ENCODE measurements at regions not wholly inside any gene's neighbourhood (a gene's known extent, or its start where the extent isn't known, plus 50 kb on each side); places are given as distances from the start of the nearest gene placed in this dataset.
"Not testable (repeated sequence)": the region's sequence is repeated elsewhere in the genome, so short reads cannot be mapped to it uniquely, and the experiment has no call there.

DNA sequence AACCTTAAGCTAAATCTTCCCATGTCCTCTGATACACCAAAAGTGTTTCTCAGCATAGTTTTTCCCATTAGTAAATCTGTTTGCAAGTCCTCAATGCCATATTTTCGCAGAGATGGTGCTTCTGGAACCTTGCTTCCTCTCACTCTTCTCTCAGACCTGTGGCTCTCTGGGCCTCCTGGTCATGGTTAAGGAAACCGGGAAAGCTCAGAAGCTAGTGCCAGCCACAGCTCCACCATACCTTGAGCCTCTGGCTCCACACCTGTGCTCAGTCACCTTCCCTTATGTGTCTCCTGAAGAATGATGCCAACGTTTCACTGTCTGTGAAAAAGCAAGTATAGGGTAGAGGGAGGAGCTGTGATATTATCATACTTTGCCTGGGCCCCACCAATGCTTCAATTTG lies 149.6 kb downstream of the CYP26A1 start:
- no peak for ATAC-seq
- H3K9me3 Mint-ChIP-seq (ENCODE audit: low read depth): no peaks in the 10 kb centered on the region
- intact Hi-C loops (cut with DNase I, micrococcal nuclease): no loop called here
- H3K4me3 Mint-ChIP-seq: no peak overlapping the region
- no peaks in the 10 kb centered on the region for H3K36me3 Mint-ChIP-seq (ENCODE audit: low read depth)
- no peak overlapping the region for H3K27ac Mint-ChIP-seq
- H3K4me1 Mint-ChIP-seq: no peaks in the 10 kb centered on the region
- DNase-seq: no peak
- POLR2A ChIA-PET: no interaction called here
- CTCF ChIA-PET: interaction anchor here (1.2 kb wide), 1 partner anchor 18 kb away, joined by 3 read pairs; no protein-coding TSS in a partner anchor
- H3K27me3 Mint-ChIP-seq: peaks cover 4% of the 10 kb centered on the region

DNA sequence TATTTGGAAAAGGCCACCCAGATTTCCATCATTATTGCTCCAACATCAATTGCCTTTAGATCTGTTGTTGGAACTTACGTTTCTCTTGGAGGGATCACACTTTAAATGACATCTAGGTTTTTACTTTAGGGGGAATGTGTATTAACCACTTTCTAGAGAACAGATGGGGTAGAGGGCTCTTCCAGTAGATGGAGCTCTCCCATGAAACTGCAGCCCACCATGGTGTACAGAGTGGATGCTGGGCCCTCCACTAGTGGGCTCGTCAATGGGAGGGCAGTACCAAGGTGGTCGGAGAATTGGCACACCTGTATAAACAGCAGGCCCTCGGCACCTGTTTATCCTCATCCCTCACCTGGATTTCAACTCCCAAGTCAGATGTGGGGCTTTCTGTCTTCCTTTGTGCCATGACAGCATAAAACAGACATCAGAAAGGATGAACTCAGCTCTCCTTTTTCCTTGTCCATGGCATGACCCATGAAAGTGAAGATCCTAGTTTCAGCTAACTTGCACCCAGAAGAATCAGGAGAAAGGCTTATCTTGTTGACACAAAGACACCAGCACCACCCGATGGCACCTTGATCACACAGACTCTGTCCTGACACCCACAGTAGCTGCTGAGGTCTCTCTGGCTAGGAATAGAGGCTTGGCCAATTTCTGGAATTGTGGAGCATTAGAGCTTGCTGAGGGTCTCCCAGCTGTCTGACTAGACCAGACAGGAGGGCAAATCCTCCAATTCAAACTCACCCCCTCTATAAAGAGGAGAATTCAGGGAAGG lies 150.5 kb downstream of the CYP26A1 start:
- Mint-ChIP-seq H3K9me3 (ENCODE audit: low read depth) (no peaks in the 10 kb centered on the region), H3K36me3 (ENCODE audit: low read depth) (no peaks in the 10 kb centered on the region), H3K27ac (no peak overlapping the region), H3K27me3 (peaks cover 4% of the 10 kb centered on the region), H3K4me3 (no peak overlapping the region), H3K4me1 (no peaks in the 10 kb centered on the region)
- intact Hi-C loops (cut with DNase I, micrococcal nuclease): no loop called here
- ChIA-PET POLR2A (no interaction called here), CTCF (interaction anchor here (1.2 kb wide), 1 partner anchor 17 kb away, joined by 3 read pairs; no protein-coding TSS in a partner anchor)
- ATAC-seq (no peak), DNase-seq (no peak)

DNA sequence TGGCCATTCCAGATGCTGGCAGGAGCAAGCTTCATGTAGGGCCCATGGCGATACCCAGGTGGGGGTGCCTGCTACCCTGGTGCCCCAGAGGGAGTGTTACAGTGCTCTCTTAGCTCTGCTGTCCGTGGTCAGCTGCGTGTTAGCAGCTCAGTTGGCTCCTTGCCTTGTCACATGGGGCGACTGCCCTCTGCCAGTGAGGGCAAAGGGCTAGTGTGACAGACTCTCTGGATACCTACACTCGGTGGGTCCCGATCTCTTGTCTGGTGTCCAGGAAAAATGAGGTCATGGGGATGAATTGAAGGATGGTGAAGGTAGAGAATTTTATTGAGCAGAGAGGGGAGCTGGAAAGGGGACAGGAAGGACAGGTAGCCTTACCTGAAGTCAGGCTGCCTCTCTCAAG lies 152.2 kb downstream of the CYP26A1 start:
- intact Hi-C loops (cut with DNase I, micrococcal nuclease): no loop called here
- Mint-ChIP-seq H3K9me3 (ENCODE audit: low read depth) (no peaks in the 10 kb centered on the region), H3K4me3 (no peak overlapping the region), H3K27me3 (peaks cover 2% of the 10 kb centered on the region), H3K4me1 (no peaks in the 10 kb centered on the region), H3K36me3 (ENCODE audit: low read depth) (no peaks in the 10 kb centered on the region), H3K27ac (no peak overlapping the region)
- CTCF ChIA-PET: no interaction called here
- POLR2A ChIA-PET: no interaction called here
- DNase-seq (no peak), ATAC-seq (no peak)

DNA sequence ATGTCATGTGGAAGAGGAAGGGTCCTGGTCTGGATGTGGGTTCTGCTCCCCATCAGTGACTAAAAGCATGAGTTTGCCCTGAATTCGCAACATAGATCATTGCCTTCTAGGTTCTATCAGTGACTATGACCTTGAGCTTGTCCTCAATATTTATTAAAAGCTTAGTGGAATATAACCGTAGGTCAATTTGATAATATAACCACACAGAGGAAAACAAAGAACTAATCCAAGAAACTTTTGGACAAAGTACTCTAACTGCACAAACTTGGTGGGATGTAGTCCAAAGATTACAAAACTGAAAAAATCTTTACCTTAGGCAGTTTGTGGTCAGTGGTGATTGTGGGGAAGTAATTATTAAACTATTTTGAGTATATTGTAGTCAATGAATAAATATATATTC lies 152.9 kb downstream of the CYP26A1 start:
- POLR2A ChIA-PET: no interaction called here
- no peak overlapping the region for H3K27ac Mint-ChIP-seq
- ATAC-seq (no peak), DNase-seq (no peak)
- H3K4me1 Mint-ChIP-seq: no peaks in the 10 kb centered on the region
- peaks cover 2% of the 10 kb centered on the region for H3K27me3 Mint-ChIP-seq
- CTCF ChIA-PET: no interaction called here
- intact Hi-C loops (cut with DNase I, micrococcal nuclease): no loop called here
- H3K4me3 Mint-ChIP-seq: no peak overlapping the region
- H3K9me3 Mint-ChIP-seq (ENCODE audit: low read depth): no peaks in the 10 kb centered on the region
- H3K36me3 Mint-ChIP-seq (ENCODE audit: low read depth): no peaks in the 10 kb centered on the region

DNA sequence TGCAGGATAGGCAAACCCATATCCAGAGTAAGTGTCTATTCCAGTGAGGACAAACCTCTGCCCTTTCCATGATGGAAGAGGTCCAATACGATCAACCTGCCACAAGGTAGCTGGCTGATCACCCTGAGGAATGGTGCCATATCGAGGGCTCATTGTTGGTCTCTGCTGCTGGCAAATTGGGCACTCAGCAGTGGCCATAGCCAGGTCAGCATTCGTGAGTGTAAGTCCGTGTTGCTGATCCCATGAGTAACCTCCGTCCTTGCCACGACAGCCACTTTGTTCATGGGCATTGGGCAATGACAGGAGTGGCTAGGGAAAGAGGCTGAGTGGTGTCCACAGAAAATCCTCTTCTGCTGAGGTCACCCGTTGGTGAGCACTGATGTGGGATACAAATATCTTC lies 156.9 kb downstream of the CYP26A1 start:
- ATAC-seq; H3K4me1 Mint-ChIP-seq; H3K27ac Mint-ChIP-seq; POLR2A ChIA-PET; intact Hi-C loops (cut with DNase I, micrococcal nuclease); CTCF ChIA-PET; H3K4me3 Mint-ChIP-seq; H3K36me3 Mint-ChIP-seq (ENCODE audit: low read depth); DNase-seq; H3K27me3 Mint-ChIP-seq; H3K9me3 Mint-ChIP-seq (ENCODE audit: low read depth): not testable (repeated sequence)

DNA sequence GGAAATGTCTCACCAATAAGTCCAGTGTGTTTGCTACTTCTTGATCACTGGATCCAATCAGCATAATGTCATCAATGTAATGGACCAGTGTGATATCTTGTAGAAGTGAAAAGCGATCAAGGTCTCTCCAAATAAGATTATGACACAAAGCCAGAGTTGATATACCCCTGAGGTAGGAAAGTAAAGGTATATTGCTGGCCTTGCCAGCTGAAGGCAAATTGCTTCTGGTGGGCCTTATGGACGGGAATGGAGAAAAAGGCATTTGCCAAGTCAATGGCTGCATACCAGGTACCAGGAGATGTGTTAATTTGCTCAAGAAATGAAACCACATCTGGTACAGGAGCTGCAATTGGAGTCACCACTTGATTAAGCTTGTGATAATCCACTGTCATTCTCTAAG lies 158.5 kb downstream of the CYP26A1 start:
- DNase-seq, CTCF ChIA-PET, POLR2A ChIA-PET: not testable (repeated sequence)

DNA sequence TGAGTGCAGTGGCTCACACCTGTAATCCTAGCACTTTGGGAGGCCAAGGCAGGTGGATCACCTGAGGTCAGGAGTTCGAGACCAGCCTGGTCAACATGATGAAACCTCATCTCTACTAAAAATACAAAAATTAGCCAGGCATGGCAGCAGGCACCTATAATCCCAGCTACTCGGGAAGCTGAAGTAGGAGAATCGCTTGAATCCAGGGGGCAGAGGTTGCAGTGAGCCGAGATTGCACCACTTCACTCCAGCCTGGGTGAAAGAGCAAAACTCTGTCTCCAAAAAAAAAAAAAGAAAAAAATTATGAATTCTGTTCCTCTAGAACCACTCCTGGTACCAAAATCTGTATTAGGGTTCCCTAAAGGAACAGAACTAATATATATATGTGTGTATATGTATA lies 161.2 kb downstream of the CYP26A1 start:
- H3K27me3 Mint-ChIP-seq; DNase-seq; ATAC-seq; H3K4me3 Mint-ChIP-seq; intact Hi-C loops (cut with DNase I, micrococcal nuclease); H3K27ac Mint-ChIP-seq; POLR2A ChIA-PET; H3K36me3 Mint-ChIP-seq (ENCODE audit: low read depth); CTCF ChIA-PET; H3K9me3 Mint-ChIP-seq (ENCODE audit: low read depth); H3K4me1 Mint-ChIP-seq: not testable (repeated sequence)

More for the DNA sequence above, 158.5 kb downstream of the CYP26A1 start:
- ATAC-seq; H3K27me3 Mint-ChIP-seq; H3K4me3 Mint-ChIP-seq; intact Hi-C loops (cut with DNase I, micrococcal nuclease); H3K27ac Mint-ChIP-seq; H3K4me1 Mint-ChIP-seq; H3K36me3 Mint-ChIP-seq (ENCODE audit: low read depth); H3K9me3 Mint-ChIP-seq (ENCODE audit: low read depth): not testable (repeated sequence)

DNA sequence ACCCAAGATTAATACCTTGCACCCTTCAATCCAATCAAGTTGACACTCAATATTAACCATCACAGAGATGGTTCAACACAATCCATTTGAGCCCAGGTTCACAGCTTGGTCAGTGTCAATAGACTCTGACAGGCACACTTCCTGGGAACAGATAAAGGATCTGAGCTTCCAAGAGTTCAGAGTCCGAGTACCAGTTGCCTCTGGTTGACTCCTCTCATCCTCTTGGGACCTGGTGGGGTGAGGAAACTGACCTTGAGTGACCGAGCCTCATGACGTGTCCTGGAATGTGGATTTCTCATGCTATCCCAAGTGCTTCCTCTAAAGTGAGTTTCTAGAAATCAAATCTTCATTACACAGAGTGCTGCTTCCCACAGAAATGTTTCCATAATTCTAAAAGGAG lies 162.0 kb downstream of the CYP26A1 start:
- CTCF ChIA-PET: no interaction called here
- H3K4me1 Mint-ChIP-seq: no peaks in the 10 kb centered on the region

DNA sequence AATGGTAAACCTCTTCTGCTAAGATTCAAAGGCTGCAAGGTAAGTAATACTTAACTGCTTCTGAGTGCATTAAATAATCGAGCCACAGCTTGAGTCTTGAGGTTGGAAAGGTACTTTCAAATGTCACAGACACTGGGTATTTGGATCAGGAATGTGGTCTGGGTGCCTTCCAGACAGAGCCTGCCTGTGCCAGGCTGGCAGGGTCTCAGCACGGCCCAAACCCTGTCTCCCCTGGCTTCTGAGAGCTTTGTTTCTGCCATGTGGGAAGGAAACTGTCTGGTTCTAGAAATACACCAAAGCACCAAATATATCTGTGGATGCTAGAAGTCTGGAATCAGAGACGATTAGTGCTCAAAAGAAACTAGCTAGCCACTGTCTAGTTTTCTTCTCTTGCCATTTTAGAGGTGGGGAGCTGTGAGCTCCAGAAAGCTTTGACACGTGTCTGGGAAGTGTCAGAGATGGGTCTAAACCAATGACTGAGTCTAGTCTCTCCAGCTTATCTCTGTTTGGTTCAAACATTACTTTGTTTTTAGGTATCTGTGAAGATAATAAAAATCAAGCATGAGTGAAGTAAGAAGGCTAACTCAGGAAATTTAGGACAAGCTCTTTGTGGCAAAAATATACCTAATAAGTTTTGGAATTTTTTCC lies 162.8 kb downstream of the CYP26A1 start:
- Mint-ChIP-seq H3K4me1 (no peaks in the 10 kb centered on the region), H3K4me3 (no peak overlapping the region), H3K27me3 (peaks cover 5% of the 10 kb centered on the region), H3K27ac (no peak overlapping the region), H3K9me3 (ENCODE audit: low read depth) (no peaks in the 10 kb centered on the region), H3K36me3 (ENCODE audit: low read depth) (no peaks in the 10 kb centered on the region)
- ChIA-PET CTCF (no interaction called here), POLR2A (no interaction called here)
- intact Hi-C loops (cut with DNase I, micrococcal nuclease): no loop called here
- ATAC-seq (no peak), DNase-seq (no peak)

More for the DNA sequence above, 162.0 kb downstream of the CYP26A1 start:
- ATAC-seq (no peak), DNase-seq (no peak)
- H3K27me3 Mint-ChIP-seq: peaks cover 5% of the 10 kb centered on the region
- no peak overlapping the region for H3K4me3 Mint-ChIP-seq
- POLR2A ChIA-PET: no interaction called here
- no peak overlapping the region for H3K27ac Mint-ChIP-seq
- H3K36me3 Mint-ChIP-seq (ENCODE audit: low read depth): no peaks in the 10 kb centered on the region
- intact Hi-C loops (cut with DNase I, micrococcal nuclease): no loop called here
- H3K9me3 Mint-ChIP-seq (ENCODE audit: low read depth): no peaks in the 10 kb centered on the region

DNA sequence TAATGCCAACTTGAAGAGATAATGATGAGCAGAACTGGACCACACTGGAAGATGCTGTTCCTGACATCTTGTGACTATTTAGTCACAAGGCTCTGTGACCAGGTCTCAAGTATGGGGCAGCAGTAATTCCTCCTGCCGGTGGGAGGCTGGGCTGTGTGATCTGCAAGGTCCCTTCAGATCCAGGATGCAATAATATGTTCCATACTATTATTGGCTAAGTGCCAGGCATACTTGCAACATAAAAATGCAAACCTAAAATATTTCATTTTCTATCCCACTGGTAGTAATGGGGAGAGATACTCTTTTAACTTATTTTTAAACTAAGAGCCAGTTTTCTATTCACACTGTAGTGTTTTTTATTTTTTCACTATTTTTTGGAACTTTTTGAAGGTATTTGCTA lies 171.5 kb downstream of the CYP26A1 start:
- ChIA-PET POLR2A (no interaction called here), CTCF (no interaction called here)
- Mint-ChIP-seq H3K9me3 (ENCODE audit: low read depth) (no peaks in the 10 kb centered on the region), H3K36me3 (ENCODE audit: low read depth) (no peaks in the 10 kb centered on the region), H3K4me3 (no peak overlapping the region), H3K4me1 (no peaks in the 10 kb centered on the region), H3K27me3 (peaks cover 8% of the 10 kb centered on the region), H3K27ac (no peak overlapping the region)
- no peak for DNase-seq
- no peak for ATAC-seq
- intact Hi-C loops (cut with DNase I, micrococcal nuclease): no loop called here

DNA sequence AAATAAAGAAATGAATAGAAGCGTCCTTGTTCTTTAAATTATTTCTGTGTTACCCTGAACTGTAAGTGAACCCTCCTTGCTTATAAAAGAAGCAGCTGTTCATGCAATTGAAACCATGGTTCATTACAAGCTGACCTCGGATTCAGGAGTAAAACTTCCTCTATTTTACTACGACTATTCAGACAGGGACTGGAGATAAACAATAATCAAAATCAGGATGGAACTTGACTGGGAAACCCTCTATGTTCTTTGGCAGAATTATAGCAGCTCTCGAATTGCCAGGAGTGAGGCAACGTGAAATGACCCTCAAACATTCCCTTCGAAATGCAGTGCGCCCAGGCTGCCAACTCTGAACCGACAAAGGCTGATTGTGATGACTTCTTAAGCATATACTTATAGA lies 172.1 kb downstream of the CYP26A1 start:
- POLR2A ChIA-PET: no interaction called here
- H3K36me3 Mint-ChIP-seq (ENCODE audit: low read depth): no peaks in the 10 kb centered on the region
- DNase-seq (no peak), ATAC-seq (no peak)
- H3K4me1 Mint-ChIP-seq: no peaks in the 10 kb centered on the region
- no peak overlapping the region for H3K27ac Mint-ChIP-seq
- no peak overlapping the region for H3K4me3 Mint-ChIP-seq
- H3K27me3 Mint-ChIP-seq: peaks cover 8% of the 10 kb centered on the region
- intact Hi-C loops (cut with DNase I, micrococcal nuclease): no loop called here
- CTCF ChIA-PET: no interaction called here
- no peaks in the 10 kb centered on the region for H3K9me3 Mint-ChIP-seq (ENCODE audit: low read depth)

DNA sequence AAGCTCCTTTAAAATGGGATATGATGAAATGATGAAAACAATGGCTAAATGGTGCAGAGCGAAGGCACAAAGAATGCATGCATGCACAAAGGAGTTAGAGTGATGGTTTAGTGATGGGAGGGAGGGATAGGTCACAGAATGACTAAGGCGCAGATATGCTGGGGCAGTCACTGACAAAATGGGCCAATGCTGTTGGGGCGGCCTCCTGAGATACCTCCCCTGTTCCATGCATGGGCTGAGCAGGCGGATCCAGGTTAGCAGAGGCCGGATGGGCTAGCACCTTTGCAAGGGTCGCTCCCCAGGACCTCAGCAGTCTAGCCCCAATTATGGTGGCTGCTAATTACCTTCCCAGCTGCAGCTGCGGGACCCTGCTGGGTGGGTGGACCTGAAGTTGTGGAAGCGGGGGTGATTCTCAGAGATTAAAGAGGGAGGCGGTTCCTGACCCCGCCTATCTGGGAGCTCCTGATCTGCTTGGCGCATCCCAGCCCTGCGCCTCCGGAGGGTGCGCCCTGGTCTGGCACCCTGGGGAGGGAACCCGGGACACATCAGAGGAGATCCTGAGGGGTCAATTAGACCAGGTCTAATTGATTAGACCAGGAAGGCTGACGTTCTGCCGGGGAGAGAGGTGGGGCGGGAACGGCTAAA lies 175.0 kb downstream of the CYP26A1 start:
- no peaks in the 10 kb centered on the region for H3K4me1 Mint-ChIP-seq
- intact Hi-C loops (cut with DNase I, micrococcal nuclease): no loop called here

More for the DNA sequence above, 175.0 kb downstream of the CYP26A1 start:
- H3K27ac Mint-ChIP-seq: no peak overlapping the region
- ATAC-seq (no peak), DNase-seq (no peak)
- H3K36me3 Mint-ChIP-seq (ENCODE audit: low read depth): no peaks in the 10 kb centered on the region
- CTCF ChIA-PET: no interaction called here
- POLR2A ChIA-PET: no interaction called here
- no peaks in the 10 kb centered on the region for H3K9me3 Mint-ChIP-seq (ENCODE audit: low read depth)
- H3K27me3 Mint-ChIP-seq: peaks cover 8% of the 10 kb centered on the region
- no peak overlapping the region for H3K4me3 Mint-ChIP-seq
